ENCODE measurements at regions not wholly inside any gene's neighbourhood (a gene's known extent, or its start where the extent isn't known, plus 50 kb on each side); places are given as distances from the start of the nearest gene placed in this dataset.

DNA sequence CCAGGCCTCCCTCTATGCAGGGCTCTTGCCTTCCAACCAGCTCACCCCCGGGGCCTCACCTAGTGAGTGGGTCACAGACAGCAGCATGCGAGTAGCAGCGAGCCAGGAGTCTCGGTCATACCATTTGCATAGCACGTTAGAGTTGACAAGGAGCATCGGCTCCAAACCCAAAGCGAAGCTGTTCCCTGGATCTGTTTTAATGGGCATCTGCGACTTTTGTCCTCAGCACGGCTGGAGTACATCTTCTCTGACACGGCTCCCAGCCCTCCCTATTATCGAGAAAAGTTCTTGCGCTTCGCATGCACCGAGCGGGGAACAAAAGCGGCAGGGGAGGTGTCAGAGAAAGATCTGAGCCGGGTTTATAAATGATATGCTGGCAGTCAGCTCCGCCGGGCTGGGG is 253.3 kb downstream of the MAF start:
- Histone ChIP-seq H3K36me3 (no peaks in the 10 kb centered on the region), H3K9me3 (no peaks in the 10 kb centered on the region), H3K27me3 (no peaks in the 10 kb centered on the region), H3K4me1 (no peaks in the 10 kb centered on the region), H3K27ac (no peak overlapping the region), H3K4me3 (no peak overlapping the region)
- DNase-seq (no peak), ATAC-seq (no peak)
- intact Hi-C loops (cut with DNase I): no loop called here
- TF ChIP-seq, protein P1, sequence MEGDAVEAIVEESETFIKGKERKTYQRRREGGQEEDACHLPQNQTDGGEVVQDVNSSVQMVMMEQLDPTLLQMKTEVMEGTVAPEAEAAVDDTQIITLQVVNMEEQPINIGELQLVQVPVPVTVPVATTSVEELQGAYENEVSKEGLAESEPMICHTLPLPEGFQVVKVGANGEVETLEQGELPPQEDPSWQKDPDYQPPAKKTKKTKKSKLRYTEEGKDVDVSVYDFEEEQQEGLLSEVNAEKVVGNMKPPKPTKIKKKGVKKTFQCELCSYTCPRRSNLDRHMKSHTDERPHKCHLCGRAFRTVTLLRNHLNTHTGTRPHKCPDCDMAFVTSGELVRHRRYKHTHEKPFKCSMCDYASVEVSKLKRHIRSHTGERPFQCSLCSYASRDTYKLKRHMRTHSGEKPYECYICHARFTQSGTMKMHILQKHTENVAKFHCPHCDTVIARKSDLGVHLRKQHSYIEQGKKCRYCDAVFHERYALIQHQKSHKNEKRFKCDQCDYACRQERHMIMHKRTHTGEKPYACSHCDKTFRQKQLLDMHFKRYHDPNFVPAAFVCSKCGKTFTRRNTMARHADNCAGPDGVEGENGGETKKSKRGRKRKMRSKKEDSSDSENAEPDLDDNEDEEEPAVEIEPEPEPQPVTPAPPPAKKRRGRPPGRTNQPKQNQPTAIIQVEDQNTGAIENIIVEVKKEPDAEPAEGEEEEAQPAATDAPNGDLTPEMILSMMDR (IDR thresholded peaks at IDR 0.05): no peak
- TF ChIP-seq POLR2A (IDR thresholded peaks at IDR 0.05): no peak
- WGBS (ENCODE audit: insufficient coverage, low coverage, low lambda C conversion rate, missing lambda C conversion rate): 75% methylated on average over 15 of the region's 19 CpGs

DNA sequence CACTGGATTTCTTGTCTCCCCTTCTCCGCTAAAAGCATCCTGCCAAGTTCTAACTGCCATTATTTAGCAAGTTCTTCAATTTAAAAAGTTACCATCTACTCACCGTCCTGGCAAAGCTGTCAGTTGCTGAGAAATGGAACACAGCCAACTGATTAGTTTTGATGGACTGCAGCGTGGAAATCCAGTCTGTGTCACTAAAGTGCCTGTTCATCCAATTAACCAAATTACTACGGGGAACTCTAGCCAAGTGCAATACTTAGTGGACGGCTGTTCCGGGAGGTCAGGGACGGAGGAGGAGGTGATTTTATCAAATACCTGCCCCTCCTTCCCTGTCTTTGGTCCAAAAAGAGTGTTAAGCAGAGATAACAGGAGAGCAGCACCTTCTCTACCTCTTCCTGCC is 260.7 kb downstream of the MAF start:
- ATAC-seq (no peak), DNase-seq (no peak)
- Histone ChIP-seq H3K36me3 (no peaks in the 10 kb centered on the region), H3K4me1 (no peaks in the 10 kb centered on the region), H3K27me3 (no peaks in the 10 kb centered on the region), H3K4me3 (no peak overlapping the region), H3K27ac (no peak overlapping the region), H3K9me3 (no peaks in the 10 kb centered on the region)
- intact Hi-C loops (cut with DNase I): no loop called here
- TF ChIP-seq POLR2A (IDR thresholded peaks at IDR 0.05): no peak
- TF ChIP-seq, protein P1 (IDR thresholded peaks at IDR 0.05): no peak
- WGBS (ENCODE audit: insufficient coverage, low coverage, low lambda C conversion rate, missing lambda C conversion rate): 59% methylated on average over 7 of the region's 7 CpGs

DNA sequence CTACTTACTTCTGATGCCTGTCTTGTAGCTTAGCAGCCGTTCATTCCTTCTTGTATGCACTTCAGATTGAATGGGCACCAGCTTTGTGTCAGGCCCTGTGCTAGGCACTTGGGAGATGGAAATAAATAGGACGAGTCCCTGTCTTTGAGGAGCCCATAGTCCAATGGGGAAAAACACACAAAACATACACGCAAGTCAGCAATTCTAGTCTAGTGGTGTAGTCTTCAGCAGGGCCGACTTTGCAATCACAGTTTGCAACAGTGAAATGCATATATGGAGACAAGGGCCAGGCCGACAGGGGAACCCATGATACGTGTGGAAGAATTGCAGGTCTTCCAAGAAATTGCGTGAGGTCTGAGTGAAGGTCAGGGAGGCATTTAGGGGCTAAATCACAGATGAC is 262.6 kb downstream of the MAF start:
- WGBS (ENCODE audit: insufficient coverage, low coverage, low lambda C conversion rate, missing lambda C conversion rate): 87% methylated on average over 7 of the region's 7 CpGs
- Histone ChIP-seq H3K9me3 (no peaks in the 10 kb centered on the region), H3K36me3 (no peaks in the 10 kb centered on the region), H3K4me1 (no peaks in the 10 kb centered on the region), H3K4me3 (no peak overlapping the region), H3K27ac (no peak overlapping the region), H3K27me3 (no peaks in the 10 kb centered on the region)
- DNase-seq: no peak
- ATAC-seq: no peak
- intact Hi-C loops (cut with DNase I): no loop called here
- TF ChIP-seq, protein P1 (IDR thresholded peaks at IDR 0.05): no peak
- no peak for TF ChIP-seq POLR2A (IDR thresholded peaks at IDR 0.05)

DNA sequence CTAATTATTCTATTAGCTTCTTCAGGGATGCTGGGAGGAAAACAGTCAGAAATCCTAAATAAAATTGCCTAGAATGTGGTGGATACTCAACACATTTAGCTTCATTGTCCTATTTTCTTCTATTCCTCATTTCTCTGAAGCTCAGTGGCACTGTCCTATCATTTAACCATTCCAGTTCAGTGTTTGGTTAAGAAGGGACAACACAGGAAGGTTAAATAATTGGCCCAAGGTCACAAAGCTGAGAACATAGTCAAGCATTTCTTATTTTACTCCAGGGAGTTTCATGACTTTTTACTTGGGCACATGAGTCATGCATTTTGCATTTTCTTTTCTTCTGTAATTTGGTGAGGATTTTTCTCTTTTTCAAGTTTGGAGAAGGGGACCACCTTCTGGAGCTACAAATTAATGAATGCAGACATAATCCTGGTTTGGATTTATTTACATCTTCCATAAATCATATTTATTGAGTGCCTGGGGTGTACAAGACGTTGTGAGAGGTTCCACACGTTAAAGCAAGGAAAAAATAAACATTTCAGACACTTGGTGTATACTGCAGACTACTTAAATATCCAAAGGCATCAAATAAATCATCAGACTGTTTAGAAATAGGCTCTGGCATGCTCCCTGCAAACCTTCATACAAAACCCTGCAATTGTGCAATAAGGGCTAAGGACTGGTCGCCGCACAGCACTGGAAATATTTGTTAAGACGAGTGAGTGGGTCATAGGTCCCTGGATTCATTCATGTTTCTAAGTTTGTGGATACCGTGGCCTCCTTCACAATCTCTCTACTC is 263.9 kb downstream of the MAF start:
- ATAC-seq: peak in 1 of 4 donors; percentile 60

More for the DNA sequence above, 263.9 kb downstream of the MAF start:
- WGBS (ENCODE audit: insufficient coverage, low coverage, low lambda C conversion rate, missing lambda C conversion rate): 35% methylated on average over 6 of the region's 6 CpGs
- H3K27me3 ChIP-seq: no peaks in the 10 kb centered on the region
- no peak overlapping the region for H3K4me3 ChIP-seq
- no peak for DNase-seq
- intact Hi-C loops (cut with DNase I): no loop called here
- TF ChIP-seq POLR2A (IDR thresholded peaks at IDR 0.05): no peak
- TF ChIP-seq, protein P1 (IDR thresholded peaks at IDR 0.05): no peak
- H3K27ac ChIP-seq: no peak overlapping the region
- no peaks in the 10 kb centered on the region for H3K36me3 ChIP-seq
- H3K9me3 ChIP-seq: no peaks in the 10 kb centered on the region
- H3K4me1 ChIP-seq: no peaks in the 10 kb centered on the region
